ENCODE measurements at regions not wholly inside any gene's neighbourhood (a gene's known extent, or its start where the extent isn't known, plus 50 kb on each side); places are given as distances from the start of the nearest gene placed in this dataset.
A peak's percentile ranks its signal among the peaks of the same experiment; 100 is the strongest.

GRCh38 chr2:17426743-17427142 lies 91.5 kb downstream of the RAD51AP2 start:
- Histone ChIP-seq H3K27me3 (ENCODE audit: control insufficient read depth, insufficient read depth, low read length) (no peaks in the 10 kb centered on the region), H3K4me3 (ENCODE audit: low read depth, low read length) (no peak overlapping the region), H3K27ac (ENCODE audit: low read depth, low read length) (no peak overlapping the region), H3K9me3 (ENCODE audit: control insufficient read depth, insufficient read depth, low read length) (no peaks in the 10 kb centered on the region)
- no peak for TF ChIP-seq CTCF (IDR thresholded peaks at IDR 0.05; ENCODE audit: low read depth, low read length)
- POLR2A ChIA-PET, result no interaction called here
- CTCF ChIA-PET, result no interaction called here
- DNase-seq (ENCODE audit: low read depth, low spot score), result no peak

GRCh38 chr2:17422061-17422460 lies 96.2 kb downstream of the RAD51AP2 start:
- H3K27me3 ChIP-seq (ENCODE audit: control insufficient read depth, insufficient read depth, low read length), result no peaks in the 10 kb centered on the region
- no peak overlapping the region for H3K27ac ChIP-seq (ENCODE audit: low read depth, low read length)
- no peak for TF ChIP-seq CTCF (IDR thresholded peaks at IDR 0.05; ENCODE audit: low read depth, low read length)
- no peak overlapping the region for H3K4me3 ChIP-seq (ENCODE audit: low read depth, low read length)
- H3K9me3 ChIP-seq (ENCODE audit: control insufficient read depth, insufficient read depth, low read length), result no peaks in the 10 kb centered on the region
- POLR2A ChIA-PET, result no interaction called here
- CTCF ChIA-PET, result no interaction called here
- DNase-seq (ENCODE audit: low read depth, low spot score), result no peak

- CTCF ChIA-PET, result interaction anchor here (1.2 kb wide), 1 partner anchor 255 kb away, joined by 6 read pairs; no protein-coding TSS in a partner anchor
- Histone ChIP-seq H3K9me3 (ENCODE audit: control insufficient read depth, insufficient read depth, low read length) (no peaks in the 10 kb centered on the region), H3K27me3 (ENCODE audit: control insufficient read depth, insufficient read depth, low read length) (no peaks in the 10 kb centered on the region)
Measured at GRCh38 chr2:17416884-17417391, 101.3 kb downstream of the RAD51AP2 start.

GRCh38 chr2:17413036-17413435 lies 105.2 kb downstream of the RAD51AP2 start:
- Histone ChIP-seq H3K9me3 (ENCODE audit: control insufficient read depth, insufficient read depth, low read length) (no peaks in the 10 kb centered on the region), H3K27ac (ENCODE audit: low read depth, low read length) (no peak overlapping the region), H3K27me3 (ENCODE audit: control insufficient read depth, insufficient read depth, low read length) (no peaks in the 10 kb centered on the region), H3K4me3 (ENCODE audit: low read depth, low read length) (no peak overlapping the region)
- ChIA-PET POLR2A (no interaction called here), CTCF (no interaction called here)
- TF ChIP-seq CTCF (IDR thresholded peaks at IDR 0.05; ENCODE audit: low read depth, low read length), result no peak
- DNase-seq (ENCODE audit: low read depth, low spot score), result no peak

More at GRCh38 chr2:17416884-17417391, 101.3 kb downstream of the RAD51AP2 start:
- peak; percentile 71 for DNase-seq (ENCODE audit: low read depth, low spot score)
- Histone ChIP-seq H3K4me3 (ENCODE audit: low read depth, low read length) (no peak overlapping the region), H3K27ac (ENCODE audit: low read depth, low read length) (peak overlapping the region; percentile 71)
- POLR2A ChIA-PET, result interaction anchor here (0.5 kb wide), 1 partner anchor 337 kb away, joined by 4 read pairs; the partner anchor contains the start of gene GEN1
- no peak for TF ChIP-seq CTCF (IDR thresholded peaks at IDR 0.05; ENCODE audit: low read depth, low read length)

- Histone ChIP-seq H3K27me3 (ENCODE audit: control insufficient read depth, insufficient read depth, low read length) (no peaks in the 10 kb centered on the region), H3K9me3 (ENCODE audit: control insufficient read depth, insufficient read depth, low read length) (no peaks in the 10 kb centered on the region), H3K27ac (ENCODE audit: low read depth, low read length) (no peak overlapping the region), H3K4me3 (ENCODE audit: low read depth, low read length) (no peak overlapping the region)
- ChIA-PET POLR2A (no interaction called here), CTCF (no interaction called here)
- no peak for DNase-seq (ENCODE audit: low read depth, low spot score)
- no peak for TF ChIP-seq CTCF (IDR thresholded peaks at IDR 0.05; ENCODE audit: low read depth, low read length)
Measured at GRCh38 chr2:17401096-17401495, 117.1 kb downstream of the RAD51AP2 start.

Data from AG04450 (cell line).